ENCODE measurements at regions not wholly inside any gene's neighbourhood (a gene's known extent, or its start where the extent isn't known, plus 50 kb on each side); places are given as distances from the start of the nearest gene placed in this dataset.

DNA sequence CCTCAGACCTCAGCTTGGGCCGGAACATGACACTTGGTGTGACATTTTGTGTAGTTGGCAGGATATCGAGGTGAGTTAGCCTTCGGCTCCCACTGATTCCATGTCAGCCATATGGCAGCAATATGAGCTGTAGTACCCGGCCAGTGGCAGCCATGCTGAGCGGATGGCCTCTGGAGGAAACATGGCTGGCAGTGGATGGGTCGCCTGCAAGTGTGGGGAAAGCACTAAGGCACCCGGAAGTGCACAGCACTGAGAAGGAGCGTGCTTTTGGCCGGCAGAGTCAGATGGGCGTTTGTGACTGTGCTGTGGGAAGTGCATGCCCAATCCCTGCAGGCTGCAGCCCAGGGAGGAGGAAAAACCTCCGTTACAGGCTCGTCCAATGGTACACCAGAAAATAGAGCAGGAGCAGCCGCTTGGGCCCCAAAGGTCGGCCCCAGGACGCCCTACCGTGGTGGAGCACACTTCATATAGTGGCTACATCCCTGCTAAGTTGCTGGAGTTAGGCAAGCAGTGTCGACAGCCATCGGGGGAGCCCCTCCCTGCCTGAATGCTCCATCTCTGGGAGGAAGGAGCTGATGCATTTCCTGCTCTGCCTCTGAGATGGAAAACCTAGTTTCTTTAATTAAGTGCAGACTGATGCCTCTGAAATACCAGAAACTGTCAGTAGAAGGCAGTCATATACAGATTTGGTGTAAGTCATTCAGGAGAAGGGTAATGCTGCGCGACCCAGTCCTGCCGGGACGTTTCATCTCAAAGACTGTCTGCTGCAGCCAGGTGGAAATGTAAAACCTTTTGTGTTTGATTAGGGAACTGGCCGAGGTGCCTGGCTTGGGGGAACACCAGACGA, 2185.8 kb upstream of the ACO1 start:
- DNase-seq (ENCODE audit: low spot score in 2 of 2) = no peak
- H3K4me3 ChIP-seq (ENCODE audit: low read depth, poor library complexity, severe bottlenecking) = no peak overlapping the region
- TF ChIP-seq, protein P1, sequence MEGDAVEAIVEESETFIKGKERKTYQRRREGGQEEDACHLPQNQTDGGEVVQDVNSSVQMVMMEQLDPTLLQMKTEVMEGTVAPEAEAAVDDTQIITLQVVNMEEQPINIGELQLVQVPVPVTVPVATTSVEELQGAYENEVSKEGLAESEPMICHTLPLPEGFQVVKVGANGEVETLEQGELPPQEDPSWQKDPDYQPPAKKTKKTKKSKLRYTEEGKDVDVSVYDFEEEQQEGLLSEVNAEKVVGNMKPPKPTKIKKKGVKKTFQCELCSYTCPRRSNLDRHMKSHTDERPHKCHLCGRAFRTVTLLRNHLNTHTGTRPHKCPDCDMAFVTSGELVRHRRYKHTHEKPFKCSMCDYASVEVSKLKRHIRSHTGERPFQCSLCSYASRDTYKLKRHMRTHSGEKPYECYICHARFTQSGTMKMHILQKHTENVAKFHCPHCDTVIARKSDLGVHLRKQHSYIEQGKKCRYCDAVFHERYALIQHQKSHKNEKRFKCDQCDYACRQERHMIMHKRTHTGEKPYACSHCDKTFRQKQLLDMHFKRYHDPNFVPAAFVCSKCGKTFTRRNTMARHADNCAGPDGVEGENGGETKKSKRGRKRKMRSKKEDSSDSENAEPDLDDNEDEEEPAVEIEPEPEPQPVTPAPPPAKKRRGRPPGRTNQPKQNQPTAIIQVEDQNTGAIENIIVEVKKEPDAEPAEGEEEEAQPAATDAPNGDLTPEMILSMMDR (IDR thresholded peaks at IDR 0.05) = no peak
- no peak for TF ChIP-seq POLR2A (IDR thresholded peaks at IDR 0.05)
- WGBS, 2 donors = 71 to 72% methylated on average over 24 of the region's 24 CpGs
- intact Hi-C loops (cut with DNase I; ENCODE audit: low total_unique reads) = no loop called here

DNA sequence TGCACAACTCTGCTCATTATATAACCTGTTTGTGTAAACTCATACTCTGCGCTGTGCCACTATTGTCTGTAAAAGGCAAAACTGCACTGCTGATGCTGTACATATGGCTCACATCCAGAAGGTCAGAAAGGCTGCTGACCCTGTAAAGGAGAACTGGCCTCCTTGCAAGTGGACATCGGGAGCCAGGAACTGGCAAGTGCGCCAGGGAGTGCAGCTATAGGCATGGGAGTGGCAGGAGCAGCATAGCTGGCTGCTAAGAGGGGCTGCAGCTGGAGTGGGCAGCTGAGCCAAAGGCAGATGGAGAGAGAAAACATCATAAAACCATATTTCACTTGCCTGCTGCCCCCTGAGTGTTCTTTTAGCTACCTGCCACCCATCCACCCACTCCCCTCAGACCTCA, 2183.4 kb upstream of the ACO1 start:
- H3K4me3 ChIP-seq (ENCODE audit: low read depth, poor library complexity, severe bottlenecking) = no peak overlapping the region
- DNase-seq (ENCODE audit: low spot score in 2 of 2) = no peak
- intact Hi-C loops (cut with DNase I; ENCODE audit: low total_unique reads) = no loop called here
- 70 to 84% methylated on average over 3 of the region's 3 CpGs for WGBS, 2 donors
- TF ChIP-seq, protein P1 (IDR thresholded peaks at IDR 0.05) = no peak
- no peak for TF ChIP-seq POLR2A (IDR thresholded peaks at IDR 0.05)

DNA sequence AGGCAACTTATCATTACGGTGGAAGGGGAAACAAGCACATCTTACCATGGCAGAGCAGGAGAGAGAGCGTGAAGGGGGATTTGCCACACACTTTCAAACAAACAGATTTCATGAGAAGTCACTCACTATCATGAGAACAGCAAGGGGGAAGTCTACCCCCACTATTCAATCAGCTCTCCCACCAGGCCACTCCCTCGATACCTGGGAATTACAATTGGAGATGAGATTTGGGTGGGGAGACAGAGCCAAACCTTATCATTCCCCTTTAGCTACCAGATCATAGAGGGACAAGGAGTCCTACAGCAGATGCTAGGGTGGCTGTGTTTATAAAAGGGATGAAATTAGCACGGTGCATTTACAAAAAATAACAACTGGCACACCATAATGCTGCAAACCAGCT, 2149.4 kb upstream of the ACO1 start:
- WGBS, 2 donors = 67 to 69% methylated on average over 4 of the region's 4 CpGs
- no peak for TF ChIP-seq POLR2A (IDR thresholded peaks at IDR 0.05)
- TF ChIP-seq, protein P1 (IDR thresholded peaks at IDR 0.05) = no peak
- no peak overlapping the region for H3K4me3 ChIP-seq (ENCODE audit: low read depth, poor library complexity, severe bottlenecking)
- no peak for DNase-seq (ENCODE audit: low spot score in 2 of 2)
- intact Hi-C loops (cut with DNase I; ENCODE audit: low total_unique reads) = no loop called here

DNA sequence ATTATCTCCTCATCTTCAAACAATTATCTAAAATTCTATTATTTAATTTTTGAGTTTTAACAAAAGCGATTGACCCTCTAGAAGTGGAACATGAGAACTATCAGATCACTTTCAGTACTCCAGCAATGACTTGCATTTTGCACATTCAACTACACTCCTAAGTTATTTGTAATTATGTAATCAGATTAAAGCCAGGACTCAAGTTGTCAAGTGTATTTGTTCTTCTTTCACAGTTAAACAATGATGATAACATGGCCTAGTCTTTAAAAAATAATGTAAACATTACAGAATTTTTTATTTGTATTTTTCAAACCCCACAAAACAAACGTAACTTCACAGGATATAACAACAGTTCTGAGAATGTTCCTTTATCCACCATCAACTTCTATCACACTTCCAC, 2148.9 kb upstream of the ACO1 start:
- 87% methylated on average over 2 of the region's 2 CpGs for WGBS, 2 donors
- H3K4me3 ChIP-seq (ENCODE audit: low read depth, poor library complexity, severe bottlenecking) = no peak overlapping the region
- no peak for TF ChIP-seq POLR2A (IDR thresholded peaks at IDR 0.05)
- TF ChIP-seq, protein P1 (IDR thresholded peaks at IDR 0.05) = no peak
- intact Hi-C loops (cut with DNase I; ENCODE audit: low total_unique reads) = no loop called here
- DNase-seq (ENCODE audit: low spot score in 2 of 2) = no peak

DNA sequence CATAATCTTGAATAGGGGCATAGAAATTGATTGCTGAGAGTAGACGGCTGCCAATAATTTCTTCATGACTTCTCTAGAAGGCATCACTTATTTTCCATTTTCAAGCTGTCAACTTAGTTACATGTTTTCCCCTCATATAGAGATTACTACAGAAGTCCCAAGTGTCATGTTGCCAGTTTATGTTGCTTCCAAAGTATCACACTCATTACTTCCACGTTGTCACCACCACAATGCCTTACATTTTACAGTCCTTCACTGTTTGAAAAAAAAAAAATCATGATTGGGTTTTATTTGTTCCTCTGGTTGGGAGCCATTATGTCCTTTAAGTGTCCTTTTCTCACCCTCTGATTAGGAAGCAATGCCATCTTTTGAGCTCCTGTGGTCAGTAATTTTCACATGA, 2144.6 kb upstream of the ACO1 start:
- DNase-seq (ENCODE audit: low spot score in 2 of 2) = no peak
- TF ChIP-seq, protein P1 (IDR thresholded peaks at IDR 0.05) = no peak
- TF ChIP-seq POLR2A (IDR thresholded peaks at IDR 0.05) = no peak
- no peak overlapping the region for H3K4me3 ChIP-seq (ENCODE audit: low read depth, poor library complexity, severe bottlenecking)
- 32 to 37% methylated on average over 2 of the region's 2 CpGs for WGBS, 2 donors
- intact Hi-C loops (cut with DNase I; ENCODE audit: low total_unique reads) = no loop called here

DNA sequence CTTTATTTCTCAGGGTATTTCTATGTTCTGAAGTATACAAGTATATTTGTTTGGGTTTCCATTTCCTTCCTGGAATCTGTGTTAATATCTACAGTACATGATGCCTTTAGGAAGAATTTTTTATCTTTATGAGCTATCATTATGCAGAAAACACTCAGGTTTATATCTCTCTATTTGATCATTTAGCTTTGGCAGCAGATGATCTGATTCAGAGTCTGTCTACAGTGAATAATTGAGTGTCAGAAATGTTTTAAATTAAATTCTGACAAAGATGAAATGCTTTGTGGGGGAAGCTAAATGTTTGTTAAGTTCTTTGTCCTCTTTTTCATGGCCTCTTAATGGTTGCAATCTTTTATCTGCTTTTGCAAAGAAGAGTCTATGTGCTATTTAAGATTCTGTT, 2141.0 kb upstream of the ACO1 start:
- TF ChIP-seq, protein P1 (IDR thresholded peaks at IDR 0.05) = no peak
- TF ChIP-seq POLR2A (IDR thresholded peaks at IDR 0.05) = no peak
- intact Hi-C loops (cut with DNase I; ENCODE audit: low total_unique reads) = no loop called here
- DNase-seq (ENCODE audit: low spot score in 2 of 2) = no peak
- no peak overlapping the region for H3K4me3 ChIP-seq (ENCODE audit: low read depth, poor library complexity, severe bottlenecking)

Data from lower leg skin (tissue), 4 donors.